ENCODE measurements at regions not wholly inside any gene's neighbourhood (a gene's known extent, or its start where the extent isn't known, plus 50 kb on each side); places are given as distances from the start of the nearest gene placed in this dataset.

- DNase-seq (ENCODE audit: low read depth, low spot score): no peak
These were observed 339.8 kb upstream of the CDH7 start for GRCh38 chr18:65411061-65411460.

DNA sequence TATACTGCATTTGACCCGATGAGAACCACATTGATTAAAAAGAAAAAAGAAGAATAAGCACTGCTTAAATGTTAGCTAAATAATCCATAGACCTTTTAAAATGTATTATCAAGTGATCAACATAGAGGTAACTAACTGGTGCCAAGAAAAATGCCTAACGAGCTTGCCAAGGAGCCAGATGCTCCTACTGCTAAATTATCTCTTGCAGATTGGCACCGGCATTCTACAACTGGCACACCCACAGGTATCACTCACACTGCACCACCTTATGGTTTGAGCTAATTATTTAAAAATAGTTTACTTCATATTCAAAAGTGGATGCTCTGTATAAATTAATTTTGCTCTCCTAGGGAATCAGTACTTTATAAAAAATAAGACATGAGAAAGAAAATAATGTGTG lies 341.6 kb upstream of the CDH7 start:
- DNase-seq (ENCODE audit: low read depth, low spot score): no peak

GRCh38 chr18:65403534-65403933 lies 347.3 kb upstream of the CDH7 start:
- DNase-seq (ENCODE audit: low read depth, low spot score): no peak

- no peak for DNase-seq (ENCODE audit: low read depth, low spot score)
These were observed 351.7 kb upstream of the CDH7 start for GRCh38 chr18:65399091-65399490.

- no peak for DNase-seq (ENCODE audit: low read depth, low spot score)
These were observed 352.3 kb upstream of the CDH7 start for GRCh38 chr18:65398347-65399075.

DNA sequence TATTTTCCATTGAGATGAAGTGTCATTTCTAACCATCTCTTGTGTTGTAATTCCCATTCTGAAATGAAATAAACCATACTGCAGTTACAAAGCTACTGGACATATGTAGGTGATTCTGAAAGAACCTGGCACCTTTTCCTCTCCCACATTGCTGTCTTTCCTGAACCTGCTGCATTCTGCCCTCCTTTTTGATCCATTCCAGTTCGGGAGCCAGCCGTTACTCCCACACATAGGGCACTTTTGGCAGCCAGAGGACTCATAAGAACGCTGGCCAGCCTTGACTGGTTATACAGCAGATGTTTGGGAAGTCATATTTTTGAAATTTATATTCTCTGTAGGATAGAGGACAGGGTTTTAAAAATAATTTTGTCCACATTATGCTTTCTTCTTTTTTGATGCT lies 369.8 kb upstream of the CDH7 start:
- DNase-seq (ENCODE audit: low read depth, low spot score): no peak

DNA sequence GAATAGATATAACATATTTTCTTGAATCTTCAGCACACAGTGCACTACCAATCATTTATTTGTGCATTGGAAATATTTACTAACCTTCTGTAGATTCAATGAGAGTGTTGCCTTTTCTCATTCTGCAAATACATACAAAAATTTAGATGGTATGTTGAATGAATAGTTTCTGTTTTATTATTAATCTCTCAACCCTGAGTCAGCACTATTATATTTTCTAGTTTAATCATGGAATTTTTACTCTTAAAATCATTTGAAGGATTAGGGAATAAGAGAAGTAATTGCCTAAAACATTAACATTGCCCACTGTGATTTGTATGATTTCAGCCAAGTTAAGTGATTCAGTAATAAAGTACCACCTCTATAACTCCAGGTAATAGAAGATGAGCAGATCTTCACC lies 370.2 kb upstream of the CDH7 start:
- no peak for DNase-seq (ENCODE audit: low read depth, low spot score)

GRCh38 chr18:65372904-65373303 lies 377.9 kb upstream of the CDH7 start:
- no peak for DNase-seq (ENCODE audit: low read depth, low spot score)

DNA sequence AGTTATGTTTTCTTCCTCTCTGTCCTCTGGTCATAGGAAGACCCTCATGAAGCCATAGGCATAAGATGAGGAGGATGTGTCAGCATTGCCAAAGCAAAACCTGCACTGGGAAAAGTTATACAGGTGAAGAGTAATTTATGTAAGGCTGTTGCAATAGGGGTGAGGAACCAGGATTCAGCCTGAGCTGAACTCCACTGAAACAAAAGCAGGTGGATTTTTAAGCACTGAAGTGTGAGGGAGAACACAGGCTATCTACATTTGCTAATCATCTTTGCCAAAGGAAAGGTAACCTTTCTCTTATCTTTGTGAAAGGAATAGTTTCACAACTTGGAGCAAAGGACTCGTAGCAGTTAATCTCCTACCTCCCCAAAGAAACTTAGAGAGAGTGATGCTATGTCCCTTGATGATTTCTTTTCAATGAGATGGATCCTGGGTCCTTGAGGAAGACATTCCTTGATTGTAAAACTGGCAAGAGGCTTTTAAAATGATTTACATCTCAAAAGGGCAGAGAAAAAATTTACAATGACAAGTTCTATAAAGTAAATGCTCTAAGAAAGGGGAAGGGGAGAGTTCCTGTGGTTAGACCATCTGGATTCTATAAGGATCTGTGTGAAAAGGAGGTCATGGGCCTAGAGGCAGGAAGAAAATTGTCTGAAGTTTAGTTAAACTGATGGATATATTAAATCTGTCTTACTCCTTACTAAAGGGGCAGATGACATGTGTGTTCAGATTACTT lies 385.4 kb upstream of the CDH7 start:
- DNase-seq (ENCODE audit: low read depth, low spot score): no peak

DNA sequence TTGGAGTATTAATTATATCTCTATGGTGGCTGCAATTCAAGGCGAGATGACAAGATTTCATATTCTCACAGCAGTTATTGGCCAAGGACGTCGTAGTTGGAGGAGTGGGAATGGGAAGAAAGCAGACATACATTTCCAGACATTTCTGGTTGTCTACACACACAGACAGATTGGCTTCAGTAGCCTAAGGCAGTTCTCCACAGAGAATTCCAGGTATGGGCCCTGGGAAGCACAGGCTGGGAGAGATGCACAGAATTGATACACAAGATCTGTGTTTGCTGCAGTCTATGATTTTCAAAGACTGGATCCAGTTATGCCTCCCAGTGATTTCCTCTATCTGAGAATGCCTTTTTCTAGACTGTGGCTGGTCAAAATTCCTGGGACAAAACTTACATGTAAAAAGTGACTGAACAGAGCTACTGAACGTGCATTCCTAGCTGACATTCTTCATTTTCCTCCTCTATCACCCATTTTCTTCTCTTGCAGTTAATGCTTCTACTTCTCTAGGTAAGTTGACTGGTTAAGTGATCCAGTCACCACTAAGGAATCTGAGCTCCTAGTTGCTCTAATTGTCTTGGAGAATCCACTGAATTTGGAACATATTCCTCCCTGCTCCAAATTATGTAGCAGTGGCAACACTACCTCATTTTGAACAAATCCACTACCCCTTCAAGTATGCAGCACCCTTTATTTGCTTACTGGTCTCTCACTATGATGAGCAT lies 386.7 kb upstream of the CDH7 start:
- no peak for DNase-seq (ENCODE audit: low read depth, low spot score)

DNA sequence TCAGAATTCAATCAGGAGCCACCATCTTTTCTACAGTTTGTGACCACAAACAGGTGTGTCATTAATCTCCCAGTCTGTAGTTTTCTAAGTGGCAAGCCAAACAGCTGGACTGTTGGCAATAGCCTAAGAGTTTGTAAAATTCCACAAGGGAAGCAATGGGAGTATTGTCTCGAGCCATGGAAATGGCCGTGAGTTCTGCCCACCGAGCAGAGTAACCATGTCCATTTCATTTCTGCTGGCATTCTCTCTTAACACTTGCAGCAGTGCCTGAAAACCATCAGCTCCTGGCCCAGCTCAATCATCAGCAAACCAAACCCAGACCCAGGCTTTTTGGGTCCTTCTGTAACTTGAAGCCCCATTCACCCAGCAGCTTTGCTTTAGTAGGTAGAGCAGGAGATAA lies 387.8 kb upstream of the CDH7 start:
- no peak for DNase-seq (ENCODE audit: low read depth, low spot score)

DNA sequence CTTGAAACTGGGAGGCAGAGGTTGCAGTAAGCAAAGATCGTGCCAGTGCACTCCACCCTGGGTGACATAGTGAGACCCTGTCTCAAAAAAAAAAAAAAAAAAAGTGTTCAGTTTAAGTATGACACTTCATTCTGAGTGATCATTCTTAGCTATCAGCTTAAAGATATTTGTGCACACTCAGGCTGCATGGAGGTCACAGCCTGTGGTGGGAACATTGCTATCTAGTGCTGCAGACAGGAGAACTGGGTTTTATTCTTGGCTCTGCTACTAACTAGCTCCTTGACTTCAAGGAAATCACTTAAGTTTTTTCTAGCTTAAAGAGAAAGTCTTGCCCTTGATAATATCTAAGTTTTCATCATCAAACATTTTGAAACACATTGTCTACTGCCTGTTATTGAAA lies 391.3 kb upstream of the CDH7 start:
- DNase-seq (ENCODE audit: low read depth, low spot score): no peak

- no peak for DNase-seq (ENCODE audit: low read depth, low spot score)
These were observed 392.5 kb upstream of the CDH7 start for GRCh38 chr18:65358306-65358705.

DNA sequence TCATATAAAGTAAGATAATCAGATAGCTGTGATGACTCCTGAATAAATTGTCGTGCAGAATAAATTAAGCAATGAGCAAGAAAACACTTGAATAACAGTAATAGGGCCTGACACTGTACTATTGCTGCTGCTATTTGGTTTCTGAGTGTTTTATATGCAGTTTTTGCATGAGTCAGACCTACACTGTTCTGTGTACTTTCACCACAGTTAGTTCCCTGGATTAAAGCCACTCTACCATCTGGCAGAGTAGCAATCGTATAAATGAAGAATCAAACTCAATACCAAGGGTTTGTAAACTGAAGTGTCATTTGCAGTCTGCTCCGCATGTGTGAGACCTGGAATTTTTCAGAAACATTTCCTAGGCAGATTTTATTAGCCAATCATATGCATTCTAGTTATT lies 398.6 kb upstream of the CDH7 start:
- DNase-seq (ENCODE audit: low read depth, low spot score): no peak

DNA sequence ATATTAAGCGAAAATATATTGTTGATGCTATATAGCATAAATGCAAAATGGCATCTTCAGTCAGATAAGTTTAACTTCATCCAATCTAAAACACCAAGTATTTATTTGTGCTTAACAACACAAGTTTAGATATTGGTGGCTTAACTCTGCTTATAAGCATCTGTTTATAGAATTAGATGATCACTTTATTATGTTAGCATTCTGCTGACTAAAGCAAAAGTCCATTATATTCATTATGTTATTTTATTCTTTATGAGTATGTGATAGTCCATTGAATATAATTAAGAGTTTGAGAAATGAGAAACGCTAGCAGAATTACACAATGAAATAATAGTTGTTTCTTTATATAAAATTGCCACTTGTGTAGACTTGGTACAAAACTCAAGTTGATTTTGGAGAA lies 401.2 kb upstream of the CDH7 start:
- no peak for DNase-seq (ENCODE audit: low read depth, low spot score)

- DNase-seq (ENCODE audit: low read depth, low spot score): no peak
These were observed 403.4 kb upstream of the CDH7 start for GRCh38 chr18:65347446-65347845.

DNA sequence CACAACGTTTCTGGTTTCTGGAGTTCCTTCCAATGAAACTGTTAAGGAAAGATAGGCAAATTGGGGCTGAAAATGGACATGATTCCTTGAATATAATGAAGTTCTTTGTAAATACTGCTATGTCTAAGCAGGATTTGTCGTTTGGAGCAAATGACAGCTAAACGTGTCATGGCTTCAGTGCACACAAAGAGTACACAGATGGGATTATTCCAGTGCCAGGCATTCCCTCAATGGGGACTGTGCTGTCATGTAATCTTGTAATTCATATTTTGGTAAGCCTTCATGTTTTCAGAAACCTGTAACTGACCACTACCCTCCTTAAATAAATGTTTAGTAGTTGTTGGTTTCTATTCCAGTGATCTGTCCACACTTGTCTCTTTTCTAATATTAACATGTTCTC lies 404.7 kb upstream of the CDH7 start:
- no peak for DNase-seq (ENCODE audit: low read depth, low spot score)

DNA sequence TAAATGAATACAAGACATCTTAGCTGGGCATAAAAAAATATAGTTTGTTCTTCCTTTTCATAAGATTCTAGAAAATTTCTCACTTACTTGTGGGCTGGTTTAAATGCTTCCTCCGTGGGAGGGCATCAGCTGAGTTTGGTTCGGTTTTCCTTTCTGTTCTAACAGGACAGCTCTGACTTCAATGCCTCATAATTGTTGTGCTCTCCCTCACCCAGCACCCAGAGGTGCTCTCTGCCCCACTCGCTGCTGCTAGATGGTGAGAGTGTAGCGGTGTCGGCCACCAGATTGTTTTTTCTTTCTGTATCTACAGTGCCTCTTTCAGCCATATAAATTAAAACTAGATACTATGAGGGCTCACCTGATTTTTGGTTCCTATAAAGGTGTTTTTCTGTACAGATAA lies 407.2 kb upstream of the CDH7 start:
- no peak for DNase-seq (ENCODE audit: low read depth, low spot score)

GRCh38 chr18:65336411-65336810 lies 414.4 kb upstream of the CDH7 start:
- no peak for DNase-seq (ENCODE audit: low read depth, low spot score)

GRCh38 chr18:65329010-65329409 lies 421.8 kb upstream of the CDH7 start:
- DNase-seq (ENCODE audit: low read depth, low spot score): no peak

GRCh38 chr18:65326805-65327204 lies 424.0 kb upstream of the CDH7 start:
- DNase-seq (ENCODE audit: low read depth, low spot score): no peak

GRCh38 chr18:65322895-65323294 lies 427.9 kb upstream of the CDH7 start:
- no peak for DNase-seq (ENCODE audit: low read depth, low spot score)

DNA sequence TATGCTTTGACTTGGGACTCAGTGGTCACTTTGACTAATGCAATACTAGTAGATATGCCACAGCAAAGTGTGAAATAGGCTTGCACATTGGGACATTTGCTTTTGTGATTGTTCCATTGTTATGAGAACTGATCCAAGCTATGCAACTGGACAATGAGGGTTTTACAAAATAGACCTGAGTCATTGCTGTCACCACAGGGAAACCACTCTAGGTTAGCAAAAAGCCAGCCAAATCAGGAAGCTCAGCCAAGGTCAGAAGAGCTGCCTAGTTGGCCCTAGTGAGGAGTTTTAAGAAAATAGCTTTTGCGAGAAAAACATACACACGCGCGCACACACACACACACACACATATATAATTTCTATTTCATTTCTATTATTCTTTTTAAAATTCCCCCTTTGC lies 452.4 kb upstream of the CDH7 start:
- DNase-seq (ENCODE audit: low read depth, low spot score): no peak
